ENCODE measurements at regions not wholly inside any gene's neighbourhood (a gene's known extent, or its start where the extent isn't known, plus 50 kb on each side); places are given as distances from the start of the nearest gene placed in this dataset.
A peak's percentile ranks its signal among the peaks of the same experiment; 100 is the strongest.

GRCh38 chr13:30151388-30151787 lies 156.0 kb downstream of the KATNAL1 start:
- no peak for DNase-seq (ENCODE audit: low read depth)

GRCh38 chr13:30149248-30149647 lies 158.1 kb downstream of the KATNAL1 start:
- no peak overlapping the region for H3K4me3 ChIP-seq (ENCODE audit: low read depth, low read length)
- no peak for DNase-seq (ENCODE audit: low read depth)

More at GRCh38 chr13:30151388-30151787, 156.0 kb downstream of the KATNAL1 start:
- no peak overlapping the region for H3K4me3 ChIP-seq (ENCODE audit: low read depth, low read length)

- H3K4me3 ChIP-seq (ENCODE audit: low read depth, low read length): no peak overlapping the region
- no peak for DNase-seq (ENCODE audit: low read depth)
These were observed 158.6 kb downstream of the KATNAL1 start for GRCh38 chr13:30148786-30149185.

GRCh38 chr13:30148171-30148754 lies 159.1 kb downstream of the KATNAL1 start:
- DNase-seq (ENCODE audit: low read depth): no peak

GRCh38 chr13:30147421-30147820 lies 159.9 kb downstream of the KATNAL1 start:
- no peak overlapping the region for H3K4me3 ChIP-seq (ENCODE audit: low read depth, low read length)
- no peak for DNase-seq (ENCODE audit: low read depth)

More at GRCh38 chr13:30148171-30148754, 159.1 kb downstream of the KATNAL1 start:
- H3K4me3 ChIP-seq (ENCODE audit: low read depth, low read length): no peak overlapping the region

GRCh38 chr13:30147015-30147414 lies 160.3 kb downstream of the KATNAL1 start:
- no peak overlapping the region for H3K4me3 ChIP-seq (ENCODE audit: low read depth, low read length)
- no peak for DNase-seq (ENCODE audit: low read depth)

- no peak overlapping the region for H3K4me3 ChIP-seq (ENCODE audit: low read depth, low read length)
- DNase-seq (ENCODE audit: low read depth): no peak
These were observed 161.5 kb downstream of the KATNAL1 start for GRCh38 chr13:30145709-30146367.

GRCh38 chr13:30143666-30144400 lies 163.5 kb downstream of the KATNAL1 start:
- no peak for DNase-seq (ENCODE audit: low read depth)
- no peak overlapping the region for H3K4me3 ChIP-seq (ENCODE audit: low read depth, low read length)

GRCh38 chr13:30142486-30143211 lies 164.7 kb downstream of the KATNAL1 start:
- peak; percentile 97 for DNase-seq (ENCODE audit: low read depth)
- H3K4me3 ChIP-seq (ENCODE audit: low read depth, low read length): no peak overlapping the region

- DNase-seq (ENCODE audit: low read depth): no peak
- no peak overlapping the region for H3K4me3 ChIP-seq (ENCODE audit: low read depth, low read length)
These were observed 165.4 kb downstream of the KATNAL1 start for GRCh38 chr13:30141775-30142485.

- H3K4me3 ChIP-seq (ENCODE audit: low read depth, low read length): no peak overlapping the region
- no peak for DNase-seq (ENCODE audit: low read depth)
These were observed 166.4 kb downstream of the KATNAL1 start for GRCh38 chr13:30140973-30141372.

- DNase-seq (ENCODE audit: low read depth): no peak
- H3K4me3 ChIP-seq (ENCODE audit: low read depth, low read length): no peak overlapping the region
These were observed 168.8 kb downstream of the KATNAL1 start for GRCh38 chr13:30138511-30138910.

- no peak for DNase-seq (ENCODE audit: low read depth)
- H3K4me3 ChIP-seq (ENCODE audit: low read depth, low read length): no peak overlapping the region
These were observed 171.5 kb downstream of the KATNAL1 start for GRCh38 chr13:30135868-30136267.

GRCh38 chr13:30135351-30135750 lies 172.0 kb downstream of the KATNAL1 start:
- no peak for DNase-seq (ENCODE audit: low read depth)
- H3K4me3 ChIP-seq (ENCODE audit: low read depth, low read length): no peak overlapping the region

- no peak for DNase-seq (ENCODE audit: low read depth)
- no peak overlapping the region for H3K4me3 ChIP-seq (ENCODE audit: low read depth, low read length)
These were observed 172.8 kb downstream of the KATNAL1 start for GRCh38 chr13:30134578-30134977.

- H3K4me3 ChIP-seq (ENCODE audit: low read depth, low read length): no peak overlapping the region
- DNase-seq (ENCODE audit: low read depth): no peak
These were observed 173.4 kb downstream of the KATNAL1 start for GRCh38 chr13:30133996-30134395.

GRCh38 chr13:30133554-30133912 lies 173.8 kb downstream of the KATNAL1 start:
- DNase-seq (ENCODE audit: low read depth): no peak
- no peak overlapping the region for H3K4me3 ChIP-seq (ENCODE audit: low read depth, low read length)

- peak; percentile 63 for DNase-seq (ENCODE audit: low read depth)
- no peak overlapping the region for H3K4me3 ChIP-seq (ENCODE audit: low read depth, low read length)
These were observed 174.5 kb downstream of the KATNAL1 start for GRCh38 chr13:30132623-30133553.

Data from skeletal muscle cell (primary cell).